ENCODE measurements at regions not wholly inside any gene's neighbourhood (a gene's known extent, or its start where the extent isn't known, plus 50 kb on each side); places are given as distances from the start of the nearest gene placed in this dataset.

DNA sequence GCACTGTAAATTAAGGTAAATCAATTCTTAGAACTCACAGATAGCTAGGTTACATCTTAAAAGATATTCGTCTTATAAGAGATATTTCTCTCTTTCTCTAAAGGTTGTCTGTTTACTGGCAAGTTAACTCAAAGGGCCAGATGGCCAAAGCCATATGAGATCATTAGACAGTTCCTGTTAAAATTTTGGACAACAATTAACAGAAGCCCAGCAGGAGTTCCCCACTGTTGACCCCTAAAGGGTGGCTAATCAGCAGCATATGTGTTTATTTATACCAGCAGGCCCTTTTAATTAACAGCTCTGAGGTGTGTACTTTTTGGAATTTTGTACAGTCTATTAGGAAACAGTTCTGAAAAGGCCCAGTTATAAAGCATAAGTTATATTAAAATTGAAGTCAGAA lies 245.8 kb downstream of the LIG4 start:
- ATAC-seq (no peak), DNase-seq (ENCODE audit: low spot score) (no peak)
- H3K4me1 Mint-ChIP-seq: peaks cover 3% of the 10 kb centered on the region; the same call in 1 of the 2 replicates
- ChIA-PET CTCF (no interaction called here), POLR2A (no interaction called here)
- 0 out of 2 replicates have a peak, but pooled peaks cover 4% of the 10 kb centered on the region for H3K36me3 Mint-ChIP-seq
- no peak overlapping the region for H3K27ac Mint-ChIP-seq
- H3K4me3 Mint-ChIP-seq: no peak overlapping the region
- peaks cover 18% of the 10 kb centered on the region for H3K9me3 Mint-ChIP-seq
- no peaks in the 10 kb centered on the region for H3K27me3 Mint-ChIP-seq (ENCODE audit: low read depth)
- TF ChIP-seq IRF1 (CRISPR knock-in tag; IDR thresholded peaks at IDR 0.05) (no peak), ZBTB21 (CRISPR knock-in tag; IDR thresholded peaks at IDR 0.05; ENCODE audit: borderline replicate concordance) (no peak), ZNF138 (CRISPR knock-in tag; conservative IDR thresholded peaks at IDR 0.05) (no peak), STAT6 (CRISPR knock-in tag; conservative IDR thresholded peaks at IDR 0.05; ENCODE audit: low read depth) (no peak), FOXK1 (CRISPR knock-in tag; IDR thresholded peaks at IDR 0.05) (no peak), JUN (CRISPR knock-in tag; IDR thresholded peaks at IDR 0.05) (no peak), NFE2L1 (CRISPR knock-in tag; IDR thresholded peaks at IDR 0.05) (no peak), E2F1 (CRISPR knock-in tag; IDR thresholded peaks at IDR 0.05) (no peak), FOXP1 (CRISPR knock-in tag; IDR thresholded peaks at IDR 0.05; ENCODE audit: borderline replicate concordance) (no peak), ERG (CRISPR knock-in tag; IDR thresholded peaks at IDR 0.05) (no peak), ZNF532 (CRISPR knock-in tag; IDR thresholded peaks at IDR 0.05; ENCODE audit: borderline replicate concordance) (no peak), E2F5 (CRISPR knock-in tag; IDR thresholded peaks at IDR 0.05) (no peak), ZNF219 (CRISPR knock-in tag; IDR thresholded peaks at IDR 0.05; ENCODE audit: borderline replicate concordance) (no peak), CREB1 (CRISPR knock-in tag; IDR thresholded peaks at IDR 0.05) (no peak), NFATC4 (CRISPR knock-in tag; IDR thresholded peaks at IDR 0.05) (no peak), MAX (CRISPR knock-in tag; IDR thresholded peaks at IDR 0.05) (no peak), PREB (CRISPR knock-in tag; IDR thresholded peaks at IDR 0.05; ENCODE audit: borderline replicate concordance) (no peak)
- TF ChIP-seq, protein P1, sequence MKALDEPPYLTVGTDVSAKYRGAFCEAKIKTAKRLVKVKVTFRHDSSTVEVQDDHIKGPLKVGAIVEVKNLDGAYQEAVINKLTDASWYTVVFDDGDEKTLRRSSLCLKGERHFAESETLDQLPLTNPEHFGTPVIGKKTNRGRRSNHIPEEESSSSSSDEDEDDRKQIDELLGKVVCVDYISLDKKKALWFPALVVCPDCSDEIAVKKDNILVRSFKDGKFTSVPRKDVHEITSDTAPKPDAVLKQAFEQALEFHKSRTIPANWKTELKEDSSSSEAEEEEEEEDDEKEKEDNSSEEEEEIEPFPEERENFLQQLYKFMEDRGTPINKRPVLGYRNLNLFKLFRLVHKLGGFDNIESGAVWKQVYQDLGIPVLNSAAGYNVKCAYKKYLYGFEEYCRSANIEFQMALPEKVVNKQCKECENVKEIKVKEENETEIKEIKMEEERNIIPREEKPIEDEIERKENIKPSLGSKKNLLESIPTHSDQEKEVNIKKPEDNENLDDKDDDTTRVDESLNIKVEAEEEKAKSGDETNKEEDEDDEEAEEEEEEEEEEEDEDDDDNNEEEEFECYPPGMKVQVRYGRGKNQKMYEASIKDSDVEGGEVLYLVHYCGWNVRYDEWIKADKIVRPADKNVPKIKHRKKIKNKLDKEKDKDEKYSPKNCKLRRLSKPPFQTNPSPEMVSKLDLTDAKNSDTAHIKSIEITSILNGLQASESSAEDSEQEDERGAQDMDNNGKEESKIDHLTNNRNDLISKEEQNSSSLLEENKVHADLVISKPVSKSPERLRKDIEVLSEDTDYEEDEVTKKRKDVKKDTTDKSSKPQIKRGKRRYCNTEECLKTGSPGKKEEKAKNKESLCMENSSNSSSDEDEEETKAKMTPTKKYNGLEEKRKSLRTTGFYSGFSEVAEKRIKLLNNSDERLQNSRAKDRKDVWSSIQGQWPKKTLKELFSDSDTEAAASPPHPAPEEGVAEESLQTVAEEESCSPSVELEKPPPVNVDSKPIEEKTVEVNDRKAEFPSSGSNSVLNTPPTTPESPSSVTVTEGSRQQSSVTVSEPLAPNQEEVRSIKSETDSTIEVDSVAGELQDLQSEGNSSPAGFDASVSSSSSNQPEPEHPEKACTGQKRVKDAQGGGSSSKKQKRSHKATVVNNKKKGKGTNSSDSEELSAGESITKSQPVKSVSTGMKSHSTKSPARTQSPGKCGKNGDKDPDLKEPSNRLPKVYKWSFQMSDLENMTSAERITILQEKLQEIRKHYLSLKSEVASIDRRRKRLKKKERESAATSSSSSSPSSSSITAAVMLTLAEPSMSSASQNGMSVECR (CRISPR knock-in tag; IDR thresholded peaks at IDR 0.05; ENCODE audit: borderline replicate concordance): no peak
